GM12892 (cell line): ENCODE measurements at regions not wholly inside any gene's neighbourhood (a gene's known extent, or its start where the extent isn't known, plus 50 kb on each side); places are given as distances from the start of the nearest gene placed in this dataset.

Experiments used
- POLR2A ChIP-seq: IDR thresholded peaks from 2 replicates; pipeline ENCODE4 v1.6.1; 2011; ENCODE audit warnings: low read depth, low read length, control low read depth
- POLR2AphosphoS5 ChIP-seq: IDR thresholded peaks from 2 replicates; pipeline ENCODE4 v1.6.1; 2011; ENCODE audit warnings: low read depth, low read length, control low read depth
- TAF1 ChIP-seq: IDR thresholded peaks from 2 replicates; pipeline ENCODE4 v1.6.1; 2011; ENCODE audit warnings: low read depth, mild to moderate bottlenecking, control low read depth, low read length, borderline replicate concordance

DNA sequence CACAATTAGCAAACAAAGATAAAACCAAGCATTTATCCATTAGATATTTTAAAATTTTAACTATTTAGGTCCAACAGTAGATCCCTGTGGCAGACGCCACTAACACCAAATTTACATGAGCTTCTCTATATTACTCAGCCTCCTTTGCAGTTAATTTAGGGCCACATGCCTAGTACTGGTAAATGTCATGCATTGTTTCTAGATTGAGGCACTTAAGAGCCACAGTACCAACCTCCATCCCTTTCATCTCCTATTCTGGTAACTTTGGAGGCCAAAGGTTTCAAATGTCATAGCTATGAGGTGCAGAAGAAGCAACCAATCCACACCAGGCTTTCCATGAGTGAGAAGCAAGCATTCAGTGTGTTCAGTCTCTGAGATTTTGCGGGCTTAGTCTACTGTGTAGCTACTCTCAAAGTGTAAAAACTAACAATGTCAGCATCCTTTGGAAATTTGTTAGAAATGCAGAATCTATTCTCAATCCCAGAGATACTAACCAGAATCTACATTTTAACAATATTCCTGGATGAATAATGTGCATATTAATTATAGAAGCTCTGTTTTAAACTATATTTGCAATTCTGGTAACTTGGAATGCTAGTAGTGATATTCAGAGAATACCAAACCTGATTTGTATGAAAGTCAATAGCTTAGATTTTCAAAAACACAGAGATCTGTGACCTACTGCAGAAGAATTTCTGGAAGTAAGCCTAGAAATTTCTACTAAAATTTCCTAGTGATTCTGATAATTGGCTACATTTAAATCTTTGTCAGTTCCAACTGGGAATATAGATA, 206.3 kb upstream of the CD96 start:
- TF ChIP-seq POLR2A, result no peak
- no peak for TF ChIP-seq POLR2AphosphoS5
- no peak for TF ChIP-seq TAF1
